HG03095 (cell line): ENCODE measurements at regions not wholly inside any gene's neighbourhood (a gene's known extent, or its start where the extent isn't known, plus 50 kb on each side); places are given as distances from the start of the nearest gene placed in this dataset.

Experiments
- ATAC-seq: cut with Tn5 transposase; IDR thresholded peaks from one replicate; pipeline ENCODE4 v1.9.1; 2021; ENCODE audit warnings: moderate library complexity; ENCODE audit not compliant: unreplicated experiment

DNA sequence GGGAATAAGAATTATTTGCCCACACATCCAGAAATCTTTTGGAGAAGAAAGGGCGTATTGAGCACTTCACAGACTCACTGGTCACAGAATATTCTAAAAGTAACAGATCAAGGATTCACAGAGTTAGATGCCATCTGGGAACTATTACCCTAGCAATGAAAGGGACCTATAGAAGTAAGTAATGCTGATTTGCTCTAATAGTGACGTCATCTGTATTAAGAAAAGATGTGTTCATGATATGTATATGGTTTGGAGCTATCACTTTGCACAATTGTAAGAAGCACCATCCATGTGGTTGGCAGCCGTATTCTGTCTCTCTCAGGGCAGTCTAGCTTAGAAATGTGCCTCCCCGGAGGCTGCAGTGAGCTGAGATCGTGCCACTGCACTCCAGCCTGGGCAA, 52.8 kb upstream of the SV2C start:
- ATAC-seq = no peak

DNA sequence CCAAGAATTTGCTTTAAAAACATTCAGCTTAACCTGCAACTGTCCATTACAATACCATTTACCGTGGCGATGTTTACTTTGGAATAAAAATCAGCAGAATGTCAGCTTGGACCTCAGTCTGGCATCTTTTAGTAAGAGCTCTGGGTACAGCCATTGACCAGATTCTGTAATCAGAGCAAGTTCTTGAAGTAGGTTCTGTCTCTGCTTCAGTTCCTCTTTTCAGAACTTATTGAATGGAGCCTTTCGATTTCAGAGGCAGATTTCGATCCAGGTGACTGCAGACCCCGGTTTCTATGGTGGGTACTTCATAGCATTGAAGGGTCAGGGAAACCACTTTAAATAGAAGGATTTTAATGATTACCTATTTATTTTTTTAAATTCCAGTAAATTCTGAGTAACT, 53.4 kb upstream of the SV2C start:
- ATAC-seq = no peak

GRCh38 chr5:76025790-76026189, 57.4 kb upstream of the SV2C start:
- ATAC-seq = no peak

- ATAC-seq = no peak
Measured at GRCh38 chr5:76025069-76025468, 58.1 kb upstream of the SV2C start.

GRCh38 chr5:76022611-76023010, 60.6 kb upstream of the SV2C start:
- no peak for ATAC-seq

- ATAC-seq = no peak
Measured at GRCh38 chr5:76021936-76022584, 61.1 kb upstream of the SV2C start.

GRCh38 chr5:76016258-76016657, 66.9 kb upstream of the SV2C start:
- no peak for ATAC-seq

DNA sequence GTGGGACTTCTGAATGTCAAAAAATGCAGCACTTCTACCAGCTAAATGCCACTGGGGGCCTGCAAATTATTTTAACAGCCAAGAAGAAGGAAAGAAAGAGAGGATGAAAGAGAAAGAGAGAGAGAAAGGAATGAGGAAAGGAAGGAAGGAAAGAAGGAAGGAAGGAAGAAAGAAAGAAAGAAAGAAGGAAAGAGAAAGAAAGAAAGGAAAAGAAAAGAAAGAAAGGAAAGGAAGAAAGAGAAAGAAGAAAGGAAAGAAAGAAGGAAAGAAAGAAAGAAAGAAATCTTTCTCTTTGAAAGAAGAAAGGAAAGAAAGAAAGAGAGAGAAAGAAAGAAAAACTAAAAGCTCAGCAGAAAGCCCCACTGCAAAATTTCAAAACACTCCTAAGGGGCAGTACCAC, 69.2 kb upstream of the SV2C start:
- ATAC-seq = no peak

- ATAC-seq = no peak
Measured at GRCh38 chr5:76007904-76008303, 75.3 kb upstream of the SV2C start.

- ATAC-seq = no peak
Measured at GRCh38 chr5:76000582-76000981, 82.6 kb upstream of the SV2C start.

GRCh38 chr5:75993643-75994520, 89.3 kb upstream of the SV2C start:
- ATAC-seq = no peak

DNA sequence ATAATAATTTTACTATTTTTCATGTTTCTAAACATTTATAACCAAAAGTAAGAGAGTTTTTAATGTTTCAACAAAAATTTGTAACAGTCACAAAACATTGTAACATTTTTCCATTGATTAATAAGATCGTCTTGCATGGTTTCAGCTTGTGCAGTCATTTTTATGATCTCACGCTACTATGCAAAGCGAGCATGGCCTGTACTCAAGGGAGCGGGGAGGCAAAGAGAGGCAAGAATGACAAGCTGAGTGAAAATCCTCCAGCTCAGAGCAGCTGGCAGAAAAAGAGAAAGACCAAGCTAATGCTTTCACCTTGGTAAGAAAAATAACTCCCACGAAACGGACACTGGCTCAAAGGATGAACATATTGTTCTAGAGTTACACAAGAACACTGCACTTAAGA, 90.0 kb upstream of the SV2C start:
- ATAC-seq = no peak

DNA sequence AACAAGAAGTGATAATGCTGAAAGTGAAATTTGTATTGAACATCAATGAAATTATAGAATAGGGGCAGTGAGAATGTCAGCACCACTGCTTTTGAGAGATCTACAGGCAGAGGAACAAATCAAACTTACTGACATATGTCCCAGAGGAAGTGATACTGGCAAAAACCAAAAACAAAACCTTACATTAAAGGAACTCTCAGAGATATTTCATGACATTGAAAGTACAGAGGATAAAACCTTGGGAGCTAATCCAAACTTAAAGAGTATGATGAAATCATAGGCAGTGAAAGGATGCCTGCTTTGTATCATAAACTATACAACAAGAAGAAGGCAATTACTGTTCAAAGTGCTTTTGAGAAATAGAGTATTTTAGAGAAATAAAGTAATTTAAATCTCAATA, 90.4 kb upstream of the SV2C start:
- no peak for ATAC-seq

DNA sequence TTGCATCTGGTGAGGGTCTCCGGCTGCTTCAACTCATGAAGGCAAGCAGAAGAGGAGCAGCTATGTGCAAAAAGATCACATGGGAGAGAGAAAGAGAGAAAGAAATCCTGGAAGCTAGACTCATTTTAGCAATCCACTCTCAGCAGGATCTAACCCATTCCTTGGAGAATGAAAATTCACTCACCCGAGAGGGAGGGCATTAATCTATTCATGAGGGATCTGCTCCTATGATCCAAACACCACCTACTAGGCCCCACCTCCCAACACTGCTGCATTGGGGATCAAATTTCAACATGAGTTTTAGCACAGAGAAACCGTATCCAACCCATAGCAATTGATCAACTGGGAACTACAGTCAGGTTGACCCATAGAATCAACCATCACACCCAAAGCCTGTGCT, 98.1 kb upstream of the SV2C start:
- ATAC-seq = no peak

DNA sequence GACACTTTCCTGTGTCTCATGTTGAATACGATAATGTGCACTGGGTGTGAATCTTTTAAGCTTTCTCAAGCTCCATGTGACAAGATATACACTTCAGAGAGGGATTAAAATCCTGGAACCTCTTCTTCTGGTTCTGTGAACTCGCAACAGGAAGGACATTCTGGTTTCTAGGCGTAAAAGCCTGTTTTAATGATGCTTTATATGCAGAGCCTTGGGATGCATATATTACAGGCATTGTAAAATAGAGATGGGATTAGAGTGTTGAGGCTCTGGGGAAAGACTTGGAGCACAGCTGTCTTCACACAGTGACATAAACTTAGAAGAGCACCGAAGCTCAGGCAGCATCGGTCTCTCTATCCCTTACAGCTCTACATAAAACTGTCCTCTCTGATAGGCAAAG, 107.7 kb upstream of the SV2C start:
- ATAC-seq = no peak

DNA sequence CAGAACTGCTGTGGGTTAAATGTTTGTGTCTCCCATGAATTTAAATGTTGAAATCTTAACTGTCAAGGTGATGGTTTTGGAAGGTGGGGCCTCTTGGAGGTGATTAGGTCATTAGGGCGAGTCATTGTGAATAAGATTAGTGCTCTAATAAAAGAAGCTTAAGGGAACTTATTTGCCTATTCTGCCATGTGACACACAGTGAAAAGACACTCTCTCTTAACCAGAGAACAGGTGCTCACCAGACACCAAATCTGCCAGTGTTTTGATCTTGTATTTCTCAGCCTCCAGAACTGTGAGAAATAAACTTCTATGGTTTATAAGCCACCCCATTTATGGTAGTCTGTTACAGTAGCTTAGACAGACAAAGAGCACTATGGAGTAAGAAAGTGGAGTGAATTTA, 117.9 kb upstream of the SV2C start:
- ATAC-seq = no peak

- no peak for ATAC-seq
Measured at GRCh38 chr5:75964008-75964407, 119.2 kb upstream of the SV2C start.

- no peak for ATAC-seq
Measured at GRCh38 chr5:75963554-75963953, 119.6 kb upstream of the SV2C start.

- no peak for ATAC-seq
Measured at GRCh38 chr5:75961818-75962217, 121.4 kb upstream of the SV2C start.

GRCh38 chr5:75960129-75960528, 123.1 kb upstream of the SV2C start:
- no peak for ATAC-seq

DNA sequence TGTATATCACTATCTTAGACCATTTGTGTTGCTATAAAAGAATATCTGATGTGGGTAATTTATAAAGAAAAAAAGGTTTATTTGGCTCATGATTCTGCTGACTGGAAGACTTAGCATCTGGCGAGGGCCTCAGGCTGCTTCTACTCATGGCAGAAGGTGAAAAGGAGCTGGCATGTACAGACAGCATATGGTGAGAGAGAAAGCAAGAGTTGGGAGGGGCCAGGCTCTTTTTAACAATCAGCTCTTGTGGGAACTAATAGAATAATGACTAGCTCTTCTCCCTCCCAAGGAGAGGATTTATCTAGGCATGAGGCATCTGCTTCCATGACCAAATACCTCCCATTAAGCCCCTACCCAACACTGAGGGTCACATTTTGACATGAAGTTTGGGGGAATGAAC, 130.2 kb upstream of the SV2C start:
- no peak for ATAC-seq

- ATAC-seq = no peak
Measured at GRCh38 chr5:75952291-75952690, 130.9 kb upstream of the SV2C start.

DNA sequence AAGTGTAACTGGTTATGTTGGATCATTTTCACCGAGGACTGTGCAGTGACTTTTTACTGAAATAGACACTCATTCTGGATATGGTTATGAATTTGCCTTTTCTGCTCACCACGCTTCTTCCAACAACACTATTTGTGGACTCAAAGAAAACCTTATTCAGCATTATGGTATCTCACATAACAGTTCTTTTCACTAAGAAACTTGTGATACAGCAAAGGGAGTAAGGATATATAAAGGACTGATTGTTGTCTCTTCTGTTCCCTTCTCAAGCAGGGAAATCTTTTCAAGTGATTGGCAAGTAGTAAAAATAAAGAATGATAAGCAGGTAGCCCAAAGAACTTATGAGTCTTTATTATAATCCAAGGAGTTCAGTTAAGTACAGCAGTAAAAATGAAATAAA, 131.5 kb upstream of the SV2C start:
- no peak for ATAC-seq
